ENCODE measurements at regions not wholly inside any gene's neighbourhood (a gene's known extent, or its start where the extent isn't known, plus 50 kb on each side); places are given as distances from the start of the nearest gene placed in this dataset.
"Not testable (repeated sequence)": the region's sequence is repeated elsewhere in the genome, so short reads cannot be mapped to it uniquely, and the experiment has no call there.

- no peak for DNase-seq
Observed at GRCh38 chr5:113652161-113652560, 138.7 kb downstream of the YTHDC2 start.

- DNase-seq, result no peak
Observed at GRCh38 chr5:113654828-113655227, 141.3 kb downstream of the YTHDC2 start.

GRCh38 chr5:113660206-113660605, 146.7 kb downstream of the YTHDC2 start:
- DNase-seq, result no peak

- no peak for DNase-seq
Observed at GRCh38 chr5:113660706-113661250, 147.3 kb downstream of the YTHDC2 start.

GRCh38 chr5:113663879-113664541, 150.5 kb downstream of the YTHDC2 start:
- DNase-seq, result peak in 1 of 56 donors; percentile 2

GRCh38 chr5:113673041-113673440, 159.5 kb downstream of the YTHDC2 start:
- no peak for DNase-seq

GRCh38 chr5:113675166-113675565, 161.7 kb downstream of the YTHDC2 start:
- no peak for DNase-seq

- DNase-seq, result no peak
Observed at GRCh38 chr5:113678202-113678601, 164.7 kb downstream of the YTHDC2 start.

GRCh38 chr5:113678924-113679575, 165.6 kb downstream of the YTHDC2 start:
- DNase-seq, result peak in 17 of 56 donors; percentile 2 to 45 (median 11)

DNA sequence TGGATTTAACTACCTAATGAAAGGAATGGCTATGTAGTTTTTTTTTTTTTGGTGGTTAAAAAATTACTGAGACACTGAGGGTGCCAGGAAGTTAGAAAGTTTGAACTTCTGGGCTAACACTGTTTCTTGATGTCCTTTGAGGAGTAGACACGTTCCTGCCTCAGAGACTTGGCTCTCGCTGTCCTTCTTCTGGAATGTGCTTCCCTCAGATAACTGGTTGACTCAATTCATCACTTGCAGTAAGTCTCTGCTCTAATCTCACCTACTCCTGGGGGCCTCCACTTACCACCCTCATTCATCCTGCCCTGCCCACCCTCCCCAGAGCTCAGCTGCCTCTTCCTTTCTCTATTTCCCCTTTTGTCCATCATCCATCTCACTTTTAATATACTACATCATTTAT, 167.0 kb downstream of the YTHDC2 start:
- no peak for DNase-seq

GRCh38 chr5:113682497-113683136, 169.1 kb downstream of the YTHDC2 start:
- DNase-seq, result no peak

DNA sequence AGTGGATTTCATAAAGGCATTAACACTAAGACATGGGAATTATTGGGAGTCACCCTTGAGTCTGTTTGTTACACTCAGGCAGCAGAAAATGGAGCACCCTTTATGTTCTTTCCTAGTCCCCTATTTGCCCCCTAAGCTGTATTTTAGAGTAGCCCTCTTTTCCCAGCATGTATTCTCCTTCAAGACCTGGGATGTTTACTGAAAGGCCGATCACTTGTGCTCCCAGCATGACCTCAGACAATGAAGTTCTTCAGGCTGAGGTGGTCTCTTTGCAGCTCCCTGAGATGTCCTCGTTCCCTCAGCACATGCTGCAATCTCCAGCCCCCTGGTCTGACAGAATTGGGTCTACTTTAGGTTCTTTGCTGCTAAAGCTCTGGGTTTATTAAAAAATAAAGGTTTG, 169.7 kb downstream of the YTHDC2 start:
- no peak for DNase-seq

DNA sequence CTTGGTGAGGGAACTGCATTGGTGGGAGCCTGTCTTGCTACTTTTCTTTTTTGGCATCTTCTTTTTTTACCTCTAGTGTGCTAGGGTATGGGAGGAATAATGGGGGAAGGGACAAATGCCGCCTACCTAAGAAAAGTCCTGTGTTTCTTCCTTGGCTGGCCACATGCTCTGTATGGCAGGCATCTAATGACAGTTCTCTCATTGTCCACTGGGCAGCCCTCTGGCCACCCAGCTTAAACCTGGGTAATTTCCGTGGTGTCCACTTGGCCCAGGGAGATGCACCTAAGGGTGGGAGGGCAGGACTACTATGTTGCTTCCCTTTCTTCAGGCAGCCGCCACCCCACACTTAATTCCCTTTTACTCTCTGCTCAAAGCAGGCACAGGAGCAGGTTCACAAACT, 173.1 kb downstream of the YTHDC2 start:
- DNase-seq, result no peak

DNA sequence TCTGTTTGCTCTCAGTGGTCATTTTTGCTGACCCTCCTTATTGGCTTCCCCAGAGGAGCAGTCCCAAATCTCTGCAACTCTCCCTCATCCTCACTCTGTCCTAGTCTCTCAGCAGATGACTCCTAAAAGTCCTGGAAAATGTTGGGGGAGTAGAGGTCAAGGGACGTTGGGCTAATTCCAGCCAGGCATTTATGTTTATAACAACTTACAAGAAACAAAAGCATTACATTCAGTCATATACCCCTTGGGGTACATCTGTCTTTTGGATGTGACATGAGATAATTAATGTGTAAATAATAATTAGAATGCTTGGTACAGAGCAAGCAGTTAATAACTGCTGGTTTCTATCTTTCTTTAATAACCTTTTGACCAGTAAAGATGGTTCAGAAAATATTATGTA, 176.2 kb downstream of the YTHDC2 start:
- no peak for DNase-seq

- no peak for DNase-seq
Observed at GRCh38 chr5:113692466-113692865, 179.0 kb downstream of the YTHDC2 start.

DNA sequence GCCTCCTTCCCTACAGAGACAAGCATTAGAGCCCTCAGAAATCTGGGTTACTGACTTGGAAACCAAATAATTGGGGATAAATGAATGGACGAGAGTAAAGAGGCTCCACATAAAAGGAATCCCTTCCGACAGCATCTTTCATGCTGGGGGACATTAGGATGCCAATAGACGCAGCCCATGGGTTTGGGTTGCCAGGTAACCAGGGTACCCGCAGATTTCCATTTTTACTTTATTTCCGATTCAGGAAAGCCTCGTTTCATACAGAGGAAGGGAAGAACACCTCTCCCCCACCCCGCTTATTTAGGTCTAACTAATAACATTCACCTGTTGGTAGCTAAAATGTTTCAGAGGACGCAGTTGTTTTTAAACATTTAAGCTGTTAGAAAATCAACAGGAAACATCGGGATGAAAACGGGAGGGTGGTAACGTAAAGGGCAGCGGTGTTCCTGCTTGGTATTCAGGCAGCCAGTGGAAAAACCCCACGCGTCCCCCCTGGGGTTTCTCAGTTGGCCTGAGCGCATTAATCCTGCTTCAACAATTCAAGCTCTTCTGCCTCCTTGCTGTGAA, 179.5 kb downstream of the YTHDC2 start:
- peak in 7 of 56 donors; percentile 1 to 34 (median 9) for DNase-seq

DNA sequence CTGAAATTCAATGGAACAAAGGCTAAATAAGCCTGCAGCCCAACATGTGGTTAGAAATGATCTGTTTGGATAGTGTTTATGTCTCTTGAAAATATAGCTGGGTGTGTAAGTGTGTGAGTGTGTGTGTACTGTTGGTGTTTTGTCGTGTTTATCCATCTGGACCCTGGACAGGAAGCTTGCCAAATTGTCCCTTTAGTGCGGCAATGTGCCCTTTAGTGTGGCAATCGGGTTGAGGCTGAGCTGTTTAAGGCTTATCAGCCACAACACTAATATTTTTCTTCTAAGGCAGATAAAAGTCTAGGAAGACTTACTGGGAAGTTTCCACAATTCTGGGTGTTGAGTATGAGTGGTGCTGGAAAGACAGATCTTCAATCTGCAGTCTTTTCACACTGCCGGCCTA, 180.2 kb downstream of the YTHDC2 start:
- no peak for DNase-seq

DNA sequence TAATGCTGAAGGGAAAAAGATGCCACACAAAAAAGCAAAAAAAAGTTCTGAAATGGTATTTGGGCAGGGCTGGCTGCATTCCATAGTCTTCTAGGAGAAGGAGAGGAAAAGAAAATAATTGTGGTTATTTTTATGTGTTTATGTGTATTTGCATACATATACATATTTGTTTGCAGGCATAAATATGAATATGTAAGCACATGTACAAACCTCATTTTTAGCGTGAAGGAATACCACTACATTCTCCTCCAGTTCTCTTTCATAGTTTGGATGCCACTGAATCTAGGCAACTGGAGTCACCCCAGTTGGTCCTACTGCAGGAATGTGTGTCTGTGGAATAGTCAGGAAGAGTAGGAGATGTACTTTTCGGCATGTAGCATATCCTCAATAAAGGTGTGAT, 181.1 kb downstream of the YTHDC2 start:
- no peak for DNase-seq

- no peak for DNase-seq
Observed at GRCh38 chr5:113703266-113703665, 189.8 kb downstream of the YTHDC2 start.

GRCh38 chr5:113705657-113706056, 192.2 kb downstream of the YTHDC2 start:
- DNase-seq, result no peak

DNA sequence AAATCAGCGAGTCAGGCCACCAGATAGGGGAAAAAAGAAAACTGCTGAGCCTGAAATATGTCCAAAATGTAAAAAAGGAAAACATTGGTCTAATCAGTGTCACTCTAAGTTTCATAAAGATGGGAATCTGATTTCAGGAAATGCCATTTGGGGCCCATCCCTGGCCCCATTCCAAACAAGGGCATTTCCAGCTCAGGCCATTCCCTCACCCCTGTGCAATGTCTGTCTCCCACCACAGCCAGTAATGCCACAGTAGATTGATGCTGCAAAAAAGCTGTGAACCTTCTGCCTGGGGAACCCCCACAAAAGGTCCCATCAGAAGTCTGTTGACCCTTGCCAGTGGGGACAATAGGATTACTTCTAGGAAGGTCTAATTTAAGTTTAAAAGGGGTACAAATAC, 199.6 kb downstream of the YTHDC2 start:
- DNase-seq, result no peak

DNA sequence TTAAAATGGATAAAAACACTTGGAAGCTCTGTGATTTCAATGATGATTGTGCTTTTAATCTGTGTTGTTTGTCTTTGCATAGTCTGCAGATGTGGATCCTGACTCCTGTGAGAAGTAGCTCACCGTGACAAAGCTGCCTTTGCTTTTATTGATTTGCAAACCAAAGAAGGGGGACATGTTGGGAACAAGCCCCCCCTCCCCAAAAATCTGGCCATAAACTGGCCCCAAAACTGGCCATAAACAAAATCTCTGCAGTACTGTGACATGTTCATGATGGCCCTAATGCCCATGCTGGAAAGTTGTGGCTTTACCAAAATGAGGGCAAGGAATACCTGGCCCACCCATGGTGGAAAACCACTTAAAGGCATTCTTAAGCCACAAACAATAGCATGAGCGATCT, 202.4 kb downstream of the YTHDC2 start:
- not testable (repeated sequence) for DNase-seq
